GM23338 (cell line): ENCODE measurements at regions not wholly inside any gene's neighbourhood (a gene's known extent, or its start where the extent isn't known, plus 50 kb on each side); places are given as distances from the start of the nearest gene placed in this dataset.

ENCODE experiments used
- CREB1 ChIP-seq: fragments of 250-450 bp; sonication (Bioruptor Pico); IDR thresholded peaks from 2 replicates; pipeline ENCODE4 v1.5.0; 2020; ENCODE audit warnings: low read depth, mild to moderate bottlenecking, moderate library complexity
- CTCF ChIP-seq, 2 experiments: fragments of 200-600 bp in 1 of 2; sonication (generic) in 1 of 2; conservative IDR thresholded peaks; 2 replicates each; pipeline versions ENCODE4 v1.5.1 to v1.6.1; 2016 to 2017; ENCODE audit warnings: antibody characterized with exemption in 2 of 2, low read depth in 2 of 2, mild to moderate bottlenecking in 2 of 2, moderate library complexity in 1 of 2
- ETS1 ChIP-seq: IDR thresholded peaks from 2 replicates; pipeline ENCODE4 v1.6.1; 2016; ENCODE audit warnings: antibody characterized with exemption
- EZH2 ChIP-seq: fragments of 200-600 bp; sonication (generic); IDR thresholded peaks from one replicate; pipeline ENCODE4 v1.8.0; 2017; ENCODE audit warnings: antibody characterized with exemption, mild to moderate bottlenecking, low read depth; ENCODE audit not compliant: unreplicated experiment
- EZH2phosphoT487 ChIP-seq: fragments of 200-600 bp; sonication (generic); IDR thresholded peaks from one replicate; pipeline ENCODE4 v1.8.1; 2018; ENCODE audit warnings: antibody characterized with exemption; ENCODE audit not compliant: unreplicated experiment
- POLR2AphosphoS5 ChIP-seq: IDR thresholded peaks from 2 replicates; pipeline ENCODE4 v1.6.1; 2016; ENCODE audit warnings: antibody characterized with exemption, low read depth
- TF ChIP-seq, protein P1 (sequence below): IDR thresholded peaks from one replicate; pipeline ENCODE4 v1.6.1; 2018; ENCODE audit warnings: antibody characterized with exemption; ENCODE audit not compliant: unreplicated experiment

- TF ChIP-seq CTCF (conservative IDR thresholded peaks at IDR 0.05; ENCODE audit: low read depth in 2 of 2) (no peak), ETS1 (no peak), EZH2phosphoT487 (no peak), EZH2 (no peak), CREB1 (CRISPR knock-in tag) (no peak), POLR2AphosphoS5 (no peak)
- TF ChIP-seq, protein P1, sequence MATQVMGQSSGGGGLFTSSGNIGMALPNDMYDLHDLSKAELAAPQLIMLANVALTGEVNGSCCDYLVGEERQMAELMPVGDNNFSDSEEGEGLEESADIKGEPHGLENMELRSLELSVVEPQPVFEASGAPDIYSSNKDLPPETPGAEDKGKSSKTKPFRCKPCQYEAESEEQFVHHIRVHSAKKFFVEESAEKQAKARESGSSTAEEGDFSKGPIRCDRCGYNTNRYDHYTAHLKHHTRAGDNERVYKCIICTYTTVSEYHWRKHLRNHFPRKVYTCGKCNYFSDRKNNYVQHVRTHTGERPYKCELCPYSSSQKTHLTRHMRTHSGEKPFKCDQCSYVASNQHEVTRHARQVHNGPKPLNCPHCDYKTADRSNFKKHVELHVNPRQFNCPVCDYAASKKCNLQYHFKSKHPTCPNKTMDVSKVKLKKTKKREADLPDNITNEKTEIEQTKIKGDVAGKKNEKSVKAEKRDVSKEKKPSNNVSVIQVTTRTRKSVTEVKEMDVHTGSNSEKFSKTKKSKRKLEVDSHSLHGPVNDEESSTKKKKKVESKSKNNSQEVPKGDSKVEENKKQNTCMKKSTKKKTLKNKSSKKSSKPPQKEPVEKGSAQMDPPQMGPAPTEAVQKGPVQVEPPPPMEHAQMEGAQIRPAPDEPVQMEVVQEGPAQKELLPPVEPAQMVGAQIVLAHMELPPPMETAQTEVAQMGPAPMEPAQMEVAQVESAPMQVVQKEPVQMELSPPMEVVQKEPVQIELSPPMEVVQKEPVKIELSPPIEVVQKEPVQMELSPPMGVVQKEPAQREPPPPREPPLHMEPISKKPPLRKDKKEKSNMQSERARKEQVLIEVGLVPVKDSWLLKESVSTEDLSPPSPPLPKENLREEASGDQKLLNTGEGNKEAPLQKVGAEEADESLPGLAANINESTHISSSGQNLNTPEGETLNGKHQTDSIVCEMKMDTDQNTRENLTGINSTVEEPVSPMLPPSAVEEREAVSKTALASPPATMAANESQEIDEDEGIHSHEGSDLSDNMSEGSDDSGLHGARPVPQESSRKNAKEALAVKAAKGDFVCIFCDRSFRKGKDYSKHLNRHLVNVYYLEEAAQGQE: no peak
Observed at GRCh38 chr1:191624044-191624443, 534.2 kb upstream of the RGS18 start.
